ENCODE measurements at regions not wholly inside any gene's neighbourhood (a gene's known extent, or its start where the extent isn't known, plus 50 kb on each side); places are given as distances from the start of the nearest gene placed in this dataset.

DNA sequence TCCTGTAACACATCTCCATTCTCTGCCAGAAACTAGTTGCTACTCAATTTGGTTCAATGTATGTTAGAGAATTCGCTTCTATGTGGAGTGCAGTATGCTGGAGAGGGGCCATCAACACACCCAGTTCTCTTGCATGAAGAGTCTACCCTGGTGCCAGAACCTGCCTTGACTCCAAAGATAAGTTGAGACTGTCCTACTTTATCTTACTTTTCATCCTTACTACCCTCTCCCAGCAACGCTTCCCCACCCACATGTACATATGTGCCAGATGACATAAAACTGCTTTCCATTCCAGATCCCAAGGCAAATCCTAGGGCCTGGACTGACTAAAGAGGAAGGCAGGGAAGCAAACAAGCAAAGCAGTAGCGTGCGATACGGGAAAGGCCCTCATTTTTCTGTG, 442.6 kb upstream of the THRB start:
- Histone ChIP-seq H3K27ac (ENCODE audit: low read depth, low read length) (no peak overlapping the region), H3K27me3 (ENCODE audit: control insufficient read depth, insufficient read depth, low read length, poor library complexity, severe bottlenecking) (no peaks in the 10 kb centered on the region), H3K4me3 (ENCODE audit: low read length) (no peak overlapping the region), H3K4me1 (ENCODE audit: control insufficient read depth, insufficient read depth, low read length) (peaks cover 4% of the 10 kb centered on the region), H3K36me3 (ENCODE audit: control insufficient read depth, insufficient read depth, low read length) (no peaks in the 10 kb centered on the region), H3K9me3 (ENCODE audit: control insufficient read depth, low read length) (no peaks in the 10 kb centered on the region), H3K9ac (ENCODE audit: extremely low read depth, low read length, poor library complexity, severe bottlenecking) (no peak overlapping the region)
- no peak overlapping the region for H3K27ac Mint-ChIP-seq
- H3K36me3 Mint-ChIP-seq (ENCODE audit: low read depth), result no peaks in the 10 kb centered on the region
- no peaks in the 10 kb centered on the region for H3K4me1 Mint-ChIP-seq
- no peak overlapping the region for H3K4me3 Mint-ChIP-seq
- 97 to 98% methylated on average over 4 to 5 of the region's 5 CpGs for WGBS, 2 experiments (ENCODE audit: insufficient coverage in 1 of 2, insufficient read length in 1 of 2)
- no peaks in the 10 kb centered on the region for H3K9me3 Mint-ChIP-seq
- DNase-seq, result no peak
- peaks cover 5% of the 10 kb centered on the region for H3K27me3 Mint-ChIP-seq (ENCODE audit: insufficient read depth)
- TF ChIP-seq, protein P1, sequence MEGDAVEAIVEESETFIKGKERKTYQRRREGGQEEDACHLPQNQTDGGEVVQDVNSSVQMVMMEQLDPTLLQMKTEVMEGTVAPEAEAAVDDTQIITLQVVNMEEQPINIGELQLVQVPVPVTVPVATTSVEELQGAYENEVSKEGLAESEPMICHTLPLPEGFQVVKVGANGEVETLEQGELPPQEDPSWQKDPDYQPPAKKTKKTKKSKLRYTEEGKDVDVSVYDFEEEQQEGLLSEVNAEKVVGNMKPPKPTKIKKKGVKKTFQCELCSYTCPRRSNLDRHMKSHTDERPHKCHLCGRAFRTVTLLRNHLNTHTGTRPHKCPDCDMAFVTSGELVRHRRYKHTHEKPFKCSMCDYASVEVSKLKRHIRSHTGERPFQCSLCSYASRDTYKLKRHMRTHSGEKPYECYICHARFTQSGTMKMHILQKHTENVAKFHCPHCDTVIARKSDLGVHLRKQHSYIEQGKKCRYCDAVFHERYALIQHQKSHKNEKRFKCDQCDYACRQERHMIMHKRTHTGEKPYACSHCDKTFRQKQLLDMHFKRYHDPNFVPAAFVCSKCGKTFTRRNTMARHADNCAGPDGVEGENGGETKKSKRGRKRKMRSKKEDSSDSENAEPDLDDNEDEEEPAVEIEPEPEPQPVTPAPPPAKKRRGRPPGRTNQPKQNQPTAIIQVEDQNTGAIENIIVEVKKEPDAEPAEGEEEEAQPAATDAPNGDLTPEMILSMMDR (conservative IDR thresholded peaks at IDR 0.05), result no peak

DNA sequence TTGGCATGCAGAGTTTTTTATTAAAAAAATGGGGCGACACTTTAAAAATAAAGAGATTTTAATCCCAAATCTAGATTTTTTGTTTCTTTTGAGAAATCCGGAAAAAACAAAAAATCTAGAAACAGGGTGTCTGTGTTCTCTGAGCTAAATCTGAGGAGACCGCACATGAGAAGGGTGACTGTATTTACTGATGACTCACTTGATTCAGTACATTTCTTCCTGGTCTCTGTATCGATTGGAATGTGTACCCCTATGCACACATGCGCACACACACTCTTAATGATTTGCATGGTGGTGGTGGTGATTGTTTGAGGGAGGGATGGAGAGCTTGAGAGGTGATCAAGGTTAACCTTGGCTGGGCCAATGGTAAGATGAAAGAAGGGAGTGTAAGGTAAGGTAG, 443.1 kb upstream of the THRB start:
- Histone ChIP-seq H3K36me3 (ENCODE audit: control insufficient read depth, insufficient read depth, low read length) (no peaks in the 10 kb centered on the region), H3K4me3 (ENCODE audit: low read length) (no peak overlapping the region), H3K27me3 (ENCODE audit: control insufficient read depth, insufficient read depth, low read length, poor library complexity, severe bottlenecking) (no peaks in the 10 kb centered on the region), H3K4me1 (ENCODE audit: control insufficient read depth, insufficient read depth, low read length) (peaks cover 4% of the 10 kb centered on the region), H3K27ac (ENCODE audit: low read depth, low read length) (no peak overlapping the region), H3K9ac (ENCODE audit: extremely low read depth, low read length, poor library complexity, severe bottlenecking) (no peak overlapping the region), H3K9me3 (ENCODE audit: control insufficient read depth, low read length) (no peaks in the 10 kb centered on the region)
- H3K9me3 Mint-ChIP-seq, result no peaks in the 10 kb centered on the region
- 93 to 94% methylated on average over 2 to 5 of the region's 5 CpGs for WGBS, 2 experiments (ENCODE audit: insufficient coverage in 1 of 2, insufficient read length in 1 of 2)
- H3K27ac Mint-ChIP-seq, result no peak overlapping the region
- H3K4me1 Mint-ChIP-seq, result no peaks in the 10 kb centered on the region
- H3K36me3 Mint-ChIP-seq (ENCODE audit: low read depth), result no peaks in the 10 kb centered on the region
- TF ChIP-seq, protein P1 (conservative IDR thresholded peaks at IDR 0.05), result no peak
- DNase-seq, result no peak
- peaks cover 5% of the 10 kb centered on the region for H3K27me3 Mint-ChIP-seq (ENCODE audit: insufficient read depth)
- no peak overlapping the region for H3K4me3 Mint-ChIP-seq

- Mint-ChIP-seq H3K4me3 (no peak overlapping the region), H3K4me1 (no peaks in the 10 kb centered on the region), H3K9me3 (no peaks in the 10 kb centered on the region), H3K27me3 (ENCODE audit: insufficient read depth) (peaks cover 39% of the 10 kb centered on the region), H3K36me3 (ENCODE audit: low read depth) (no peaks in the 10 kb centered on the region), H3K27ac (no peak overlapping the region)
- no peak for DNase-seq
- TF ChIP-seq, protein P1 (conservative IDR thresholded peaks at IDR 0.05), result no peak
- no peaks in the 10 kb centered on the region for H3K36me3 ChIP-seq (ENCODE audit: control insufficient read depth, insufficient read depth, low read length)
- no peaks in the 10 kb centered on the region for H3K4me1 ChIP-seq (ENCODE audit: control insufficient read depth, insufficient read depth, low read length)
- H3K9ac ChIP-seq (ENCODE audit: extremely low read depth, low read length, poor library complexity, severe bottlenecking), result no peak overlapping the region
- WGBS, 2 experiments (ENCODE audit: insufficient coverage in 1 of 2, insufficient read length in 1 of 2), result 63 to 93% methylated on average over 1 to 3 of the region's 3 CpGs
- no peak overlapping the region for H3K4me3 ChIP-seq (ENCODE audit: low read length)
- no peaks in the 10 kb centered on the region for H3K9me3 ChIP-seq (ENCODE audit: control insufficient read depth, low read length)
- H3K27me3 ChIP-seq (ENCODE audit: control insufficient read depth, insufficient read depth, low read length, poor library complexity, severe bottlenecking), result no peaks in the 10 kb centered on the region
- no peak overlapping the region for H3K27ac ChIP-seq (ENCODE audit: low read depth, low read length)
These were observed 449.3 kb upstream of the THRB start for GRCh38 chr3:24943961-24944360.

All from endodermal cell (in vitro differentiated cells).